H1 (cell line): ENCODE measurements at regions not wholly inside any gene's neighbourhood (a gene's known extent, or its start where the extent isn't known, plus 50 kb on each side); places are given as distances from the start of the nearest gene placed in this dataset.

ENCODE experiments used
- CTCF ChIP-seq, 3 experiments: IDR thresholded peaks; 1 replicate in 2 of 3; 2 replicates in 1 of 3; pipeline versions ENCODE4 v1.5.1 to v1.6.1; 2011; ENCODE audit warnings: low read length in 3 of 3, mild to moderate bottlenecking in 3 of 3, inconsistent platforms in 2 of 3, low read depth in 1 of 3, moderate library complexity in 1 of 3; ENCODE audit not compliant: insufficient read depth in 1 of 3; ENCODE audit errors: control extremely low read depth in 1 of 3
- JUN ChIP-seq: IDR thresholded peaks from 2 replicates; pipeline ENCODE4 v1.6.1; 2011; ENCODE audit warnings: low read depth, mild to moderate bottlenecking, improper control_type of control experiment, low read length
- POLR2A ChIP-seq, 2 experiments: IDR thresholded peaks; 1 replicate in 1 of 2; 2 replicates in 1 of 2; pipeline ENCODE4 v1.6.1; 2011; ENCODE audit warnings: low read depth in 2 of 2, low read length in 2 of 2, mild to moderate bottlenecking in 2 of 2; ENCODE audit errors: control extremely low read depth in 1 of 2

GRCh38 chr6:155970472-155970871, 514.8 kb upstream of the NOX3 start:
- no peak for TF ChIP-seq POLR2A (IDR thresholded peaks at IDR 0.05; ENCODE audit: control extremely low read depth in 1 of 2, low read depth in 2 of 2, low read length in 2 of 2)
- TF ChIP-seq JUN: no peak
- TF ChIP-seq CTCF (IDR thresholded peaks at IDR 0.05; ENCODE audit: control extremely low read depth in 1 of 3, insufficient read depth in 1 of 3, low read depth in 1 of 3, low read length in 3 of 3): no peak
